Endothelial cell of umbilical vein (primary cell): ENCODE measurements at regions not wholly inside any gene's neighbourhood (a gene's known extent, or its start where the extent isn't known, plus 50 kb on each side); places are given as distances from the start of the nearest gene placed in this dataset.
A peak's percentile ranks its signal among the peaks of the same experiment; 100 is the strongest.

Experiments used
- BruUV-seq: library from RNA; stranded (reverse); fragments of 400-500 nt; replicated peaks from 2 replicates; lab custom pipeline; 2021; lab: Mats Ljungman, UMichigan
- CTCF ChIA-PET: fragments of 300-600, 350-600 bp; sonication (Branson Sonifier 250); formaldehyde crosslinking; loops from one replicate; lab custom pipeline; 2021; ENCODE audit warnings: antibody characterized with exemption, inconsistent platforms; lab: Charles Lee
- POLR2A ChIA-PET: fragments of 300-600, 350-600 bp; sonication (Branson Sonifier 250); formaldehyde crosslinking; loops from one replicate; lab custom pipeline; 2021; ENCODE audit warnings: antibody characterized with exemption, inconsistent platforms; lab: Charles Lee
- DNase-seq: peaks from one replicate; pipeline ENCODE4 v3.0.0-alpha.2; 2011; ENCODE audit warnings: low read depth, low spot score
- FAIRE-seq: peaks from 2 replicates; lab custom pipeline; 2011; peaks lifted over from hg19 to GRCh38; lab: Jason Lieb, UNC
- H2AFZ ChIP-seq: 2 replicates; pipeline ENCODE4 v1.6.0; 2012; ENCODE audit warnings: low read depth, low read length, control low read depth, inconsistent platforms
- H3K27ac ChIP-seq: 2 replicates; pipeline ENCODE4 v1.5.1; 2011; ENCODE audit warnings: low read depth, mild to moderate bottlenecking, control low read depth, low read length, moderate library complexity; ENCODE audit not compliant: insufficient read depth
- H3K27me3 ChIP-seq, 2 experiments: 2 replicates each; pipeline versions ENCODE4 v1.6.0 to v1.6.1; 2011; ENCODE audit warnings: low read length in 2 of 2, mixed read lengths in 1 of 2; ENCODE audit not compliant: control insufficient read depth in 2 of 2, insufficient read depth in 2 of 2
- H3K36me3 ChIP-seq, 2 experiments: 2 replicates in 1 of 2; 3 replicates in 1 of 2; pipeline ENCODE4 v1.5.1; 2011; ENCODE audit warnings: low read length in 2 of 2, mild to moderate bottlenecking in 1 of 2, moderate library complexity in 1 of 2; ENCODE audit not compliant: control insufficient read depth in 2 of 2, insufficient read depth in 2 of 2; ENCODE audit errors: extremely low read depth in 1 of 2
- H3K4me1 ChIP-seq: 3 replicates; pipeline ENCODE4 v1.5.1; 2011; ENCODE audit warnings: mild to moderate bottlenecking, low read length; ENCODE audit not compliant: control insufficient read depth, insufficient read depth; ENCODE audit errors: extremely low read depth
- H3K4me2 ChIP-seq: 2 replicates; pipeline ENCODE4 v1.6.1; 2011; ENCODE audit warnings: low read length, control low read depth, mixed read lengths; ENCODE audit not compliant: insufficient read depth
- H3K4me3 ChIP-seq, 3 experiments: fragments of 200-600 bp in 1 of 3; sonication (generic), shearing (Covaris generic) in 1 of 3; replicated peaks in 1 of 3; 2 replicates each; pipeline ENCODE4 v1.5.1; 2011 to 2016; ENCODE audit warnings: control low read depth in 3 of 3, low read length in 3 of 3, mild to moderate bottlenecking in 2 of 3, inconsistent platforms in 1 of 3, low read depth in 1 of 3, moderate library complexity in 1 of 3; ENCODE audit not compliant: insufficient read depth in 1 of 3
- H3K79me2 ChIP-seq: 2 replicates; pipeline ENCODE4 v1.6.0; 2012; ENCODE audit warnings: low read length, inconsistent platforms; ENCODE audit not compliant: control insufficient read depth, insufficient read depth
- H3K9ac ChIP-seq: replicated peaks from 2 replicates; pipeline ENCODE3; 2011; ENCODE audit warnings: low read length, control low read depth; ENCODE audit not compliant: insufficient read depth; ENCODE audit errors: extremely low read depth
- H3K9me1 ChIP-seq: replicated peaks from 3 replicates; pipeline ENCODE4 v1.6.0; 2011; ENCODE audit warnings: mild to moderate bottlenecking, low read length; ENCODE audit not compliant: control insufficient read depth, insufficient read depth; ENCODE audit errors: extremely low read depth
- H3K9me3 ChIP-seq: replicated peaks from 2 replicates; pipeline ENCODE4 v1.5.1; 2012; ENCODE audit warnings: low read length, inconsistent platforms; ENCODE audit not compliant: control insufficient read depth, insufficient read depth
- H4K20me1 ChIP-seq: replicated peaks from 2 replicates; pipeline ENCODE3; 2011; ENCODE audit warnings: mild to moderate bottlenecking, low read length; ENCODE audit not compliant: control insufficient read depth, insufficient read depth; ENCODE audit errors: extremely low read depth
- EZH2 ChIP-seq: IDR thresholded peaks from 2 replicates; pipeline ENCODE4 v1.6.1; 2012; ENCODE audit warnings: borderline replicate concordance, low read depth, mild to moderate bottlenecking, moderate library complexity, low read length, inconsistent platforms; ENCODE audit not compliant: severe bottlenecking
- FOS ChIP-seq: IDR thresholded peaks from 2 replicates; pipeline ENCODE4 v1.6.1; 2011; ENCODE audit warnings: mild to moderate bottlenecking, low read length, moderate library complexity, borderline replicate concordance; ENCODE audit not compliant: insufficient read depth
- GATA2 ChIP-seq: IDR thresholded peaks from 2 replicates; pipeline ENCODE4 v1.7.0; 2011; ENCODE audit warnings: low read depth, mild to moderate bottlenecking, moderate library complexity, mixed read lengths, low read length; ENCODE audit not compliant: insufficient read length, insufficient read depth
- JUN ChIP-seq: IDR thresholded peaks from 2 replicates; pipeline ENCODE4 v1.6.1; 2011; ENCODE audit warnings: borderline replicate concordance, low read depth; ENCODE audit not compliant: insufficient read length, insufficient read depth
- MYC ChIP-seq: IDR thresholded peaks from one replicate; pipeline ENCODE4 v1.6.1; 2011; ENCODE audit warnings: mild to moderate bottlenecking, low read depth, low read length
- POLR2A ChIP-seq: IDR thresholded peaks from 2 replicates; pipeline ENCODE4 v1.6.1; 2012; ENCODE audit warnings: low read depth, mild to moderate bottlenecking, control low read depth, low read length
- POLR2AphosphoS5 ChIP-seq: IDR thresholded peaks from 2 replicates; pipeline ENCODE4 v1.6.1; 2012; ENCODE audit warnings: low read depth, mild to moderate bottlenecking, control low read depth, low read length, moderate library complexity; ENCODE audit not compliant: insufficient read depth
- dilution Hi-C: fragments of 300-500 bp; cut with MboI; formaldehyde crosslinking; loops from one replicate; pipeline ENCODE4 v1.15.0; 2019; ENCODE audit warnings: low sequenced_read_pairs; ENCODE audit not compliant: extremely low pct_ligation_motif_present
- intact Hi-C: fragments of 100-400 bp; cut with micrococcal nuclease; formaldehyde crosslinking; loops from one replicate; pipeline ENCODE4 v1.10.0; 2022
- TF ChIP-seq, protein P1 (sequence below): IDR thresholded peaks from 2 replicates; pipeline ENCODE4 v1.6.1; 2011; ENCODE audit not compliant: insufficient read depth, insufficient read length
- TF ChIP-seq, protein P2 (sequence below), 2 donors: IDR thresholded peaks; 1 replicate in 1 of 2; 2 replicates in 1 of 2; pipeline ENCODE4 v1.5.1; 2011; ENCODE audit warnings: low read length in 2 of 2, mild to moderate bottlenecking in 2 of 2, moderate library complexity in 2 of 2, control low read depth in 1 of 2, inconsistent platforms in 1 of 2, low read depth in 1 of 2; ENCODE audit not compliant: insufficient read depth in 1 of 2; ENCODE audit errors: extremely low read depth in 1 of 2

DNA sequence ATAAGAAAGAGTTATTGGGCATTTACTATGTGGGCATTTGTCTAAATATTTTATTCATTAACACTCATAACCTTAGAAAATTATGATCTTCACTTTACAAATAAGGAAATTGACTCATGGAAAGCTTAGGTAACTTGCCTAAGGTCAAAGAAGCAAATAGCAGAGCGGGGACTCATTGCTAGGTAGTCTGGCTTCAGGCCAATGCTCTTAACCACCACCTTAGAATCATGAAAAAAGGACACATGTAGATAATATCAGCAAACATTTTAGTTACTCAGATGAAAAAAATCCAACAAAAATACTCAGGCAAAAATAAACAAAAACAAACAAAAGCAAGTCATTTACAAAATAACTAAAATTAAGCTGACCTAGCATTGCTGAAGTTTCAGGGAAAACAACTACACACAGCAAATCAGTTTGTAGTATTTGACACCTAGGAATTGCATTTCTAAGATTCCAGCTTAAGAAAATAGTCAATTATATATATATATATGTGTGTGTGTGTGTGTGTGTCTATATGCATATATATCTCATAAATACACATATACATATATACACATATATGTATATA lies 166.0 kb downstream of the HMHB1 start:
- FAIRE-seq (peak; percentile 55), DNase-seq (peak; percentile 61)
- Histone ChIP-seq H2AFZ (no peak overlapping the region), H3K4me1 (peaks cover 9% of the 10 kb centered on the region), H3K27ac (no peak overlapping the region), H3K36me3 (no peaks in the 10 kb centered on the region), H4K20me1 (no peaks in the 10 kb centered on the region), H3K4me2 (peak overlapping the region; percentile 70), H3K9ac (no peak overlapping the region), H3K27me3 (no peaks in the 10 kb centered on the region), H3K4me3 (no peak overlapping the region), H3K9me1 (no peaks in the 10 kb centered on the region), H3K9me3 (no peaks in the 10 kb centered on the region), H3K79me2 (no peaks in the 10 kb centered on the region)
- intact Hi-C loops (no loop called here), dilution Hi-C loops (no loop called here)
- ChIA-PET POLR2A (no interaction called here), CTCF (interaction anchor here (1.0 to 2.8 kb wide), 6 partner anchors 8 to 226 kb away, joined by 3 to 10 read pairs (median 4); no protein-coding TSS in a partner anchor)
- no TSS peak for BruUV-seq
- TF ChIP-seq FOS (peak; percentile 82), GATA2 (peak; percentile 79), JUN (peak; percentile 35)
- TF ChIP-seq, protein P1, sequence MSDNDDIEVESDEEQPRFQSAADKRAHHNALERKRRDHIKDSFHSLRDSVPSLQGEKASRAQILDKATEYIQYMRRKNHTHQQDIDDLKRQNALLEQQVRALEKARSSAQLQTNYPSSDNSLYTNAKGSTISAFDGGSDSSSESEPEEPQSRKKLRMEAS, result no peak

DNA sequence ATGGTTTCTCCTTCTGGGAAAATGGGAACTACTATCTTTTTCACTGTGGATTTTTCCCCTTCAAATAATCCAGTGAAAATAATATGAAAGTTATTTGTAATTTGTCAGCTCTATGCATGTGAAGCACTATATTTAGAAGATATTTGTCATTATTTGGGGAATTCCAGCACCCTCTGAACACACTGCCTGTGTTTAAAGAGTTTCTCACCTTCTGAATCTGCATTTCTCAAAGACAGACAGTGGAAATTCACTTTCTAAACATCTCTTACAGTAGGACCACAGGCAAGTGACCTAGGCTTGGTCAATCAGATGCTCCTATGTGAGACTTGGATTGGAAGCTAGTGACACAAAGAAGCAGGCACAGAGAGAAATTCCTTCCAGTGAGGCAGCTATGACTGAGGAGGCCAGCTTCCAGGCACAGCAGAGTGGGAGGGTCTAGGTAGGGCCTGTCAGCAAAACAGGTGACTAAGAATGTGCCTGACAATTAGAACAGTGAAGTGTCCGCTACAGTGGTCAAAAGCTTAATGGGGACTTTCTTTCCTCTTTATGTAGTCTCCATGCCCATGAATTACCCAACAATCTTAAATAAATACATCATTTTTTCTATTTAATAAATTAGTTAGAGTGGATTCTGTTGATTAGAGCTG lies 167.2 kb downstream of the HMHB1 start:
- no peak overlapping the region for H3K4me2 ChIP-seq

More for the DNA sequence above, 167.2 kb downstream of the HMHB1 start:
- Histone ChIP-seq H4K20me1 (no peaks in the 10 kb centered on the region), H3K4me1 (peaks cover 9% of the 10 kb centered on the region), H3K79me2 (no peaks in the 10 kb centered on the region), H3K9ac (no peak overlapping the region), H3K9me1 (no peaks in the 10 kb centered on the region), H3K36me3 (no peaks in the 10 kb centered on the region), H2AFZ (peak overlapping the region; percentile 57), H3K27me3 (no peaks in the 10 kb centered on the region), H3K27ac (no peak overlapping the region), H3K9me3 (no peaks in the 10 kb centered on the region), H3K4me3 (no peak overlapping the region)
- DNase-seq, result no peak
- ChIA-PET POLR2A (no interaction called here), CTCF (interaction anchor here (0.8 to 2.8 kb wide), 7 partner anchors 7 to 163 kb away, joined by 3 to 10 read pairs (median 4); no protein-coding TSS in a partner anchor)
- no peak for FAIRE-seq
- no TSS peak for BruUV-seq
- TF ChIP-seq FOS (no peak), POLR2AphosphoS5 (no peak), JUN (no peak), GATA2 (no peak), EZH2 (no peak), POLR2A (no peak), MYC (no peak)
- TF ChIP-seq, protein P2, sequence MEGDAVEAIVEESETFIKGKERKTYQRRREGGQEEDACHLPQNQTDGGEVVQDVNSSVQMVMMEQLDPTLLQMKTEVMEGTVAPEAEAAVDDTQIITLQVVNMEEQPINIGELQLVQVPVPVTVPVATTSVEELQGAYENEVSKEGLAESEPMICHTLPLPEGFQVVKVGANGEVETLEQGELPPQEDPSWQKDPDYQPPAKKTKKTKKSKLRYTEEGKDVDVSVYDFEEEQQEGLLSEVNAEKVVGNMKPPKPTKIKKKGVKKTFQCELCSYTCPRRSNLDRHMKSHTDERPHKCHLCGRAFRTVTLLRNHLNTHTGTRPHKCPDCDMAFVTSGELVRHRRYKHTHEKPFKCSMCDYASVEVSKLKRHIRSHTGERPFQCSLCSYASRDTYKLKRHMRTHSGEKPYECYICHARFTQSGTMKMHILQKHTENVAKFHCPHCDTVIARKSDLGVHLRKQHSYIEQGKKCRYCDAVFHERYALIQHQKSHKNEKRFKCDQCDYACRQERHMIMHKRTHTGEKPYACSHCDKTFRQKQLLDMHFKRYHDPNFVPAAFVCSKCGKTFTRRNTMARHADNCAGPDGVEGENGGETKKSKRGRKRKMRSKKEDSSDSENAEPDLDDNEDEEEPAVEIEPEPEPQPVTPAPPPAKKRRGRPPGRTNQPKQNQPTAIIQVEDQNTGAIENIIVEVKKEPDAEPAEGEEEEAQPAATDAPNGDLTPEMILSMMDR (IDR thresholded peaks at IDR 0.05; ENCODE audit: extremely low read depth in 1 of 2, insufficient read depth in 1 of 2, low read depth in 1 of 2, low read length in 2 of 2), result no peak
- TF ChIP-seq, protein P1, result no peak
- intact Hi-C loops (no loop called here), dilution Hi-C loops (no loop called here)
